MCF 10A (cell line): ENCODE measurements at regions not wholly inside any gene's neighbourhood (a gene's known extent, or its start where the extent isn't known, plus 50 kb on each side); places are given as distances from the start of the nearest gene placed in this dataset.

Experiments
- BruUV-seq: library from RNA; stranded (reverse); fragments of 400-500 nt; replicated peaks from 2 replicates; lab custom pipeline; 2021; lab: Mats Ljungman, UMichigan
- CTCF ChIA-PET: fragments of 300-600 bp; sonication (Branson Sonifier 250); formaldehyde crosslinking; extraction: SDS; loops from one replicate; lab custom pipeline; 2021; ENCODE audit warnings: antibody characterized with exemption, inconsistent platforms; lab: Yijun Ruan, JAX
- POLR2A ChIA-PET: fragments of 300-600, 350-650 bp; sonication (Branson Sonifier 250); formaldehyde crosslinking; extraction: SDS; loops from one replicate; lab custom pipeline; 2020; ENCODE audit warnings: antibody characterized with exemption, inconsistent platforms; lab: Yijun Ruan, JAX
- DNase-seq: peaks from one replicate; pipeline ENCODE4 v3.0.0-alpha.2; 2018; ENCODE audit not compliant: unreplicated experiment
- H3K27ac Mint-ChIP-seq: one replicate; pipeline ENCODE4 v1.8.0; 2022; ENCODE audit warnings: mild to moderate bottlenecking, low read depth, mixed read lengths; ENCODE audit not compliant: unreplicated experiment
- H3K27me3 Mint-ChIP-seq: one replicate; pipeline ENCODE4 v1.8.0; 2022; ENCODE audit warnings: mixed read lengths; ENCODE audit not compliant: insufficient read depth, unreplicated experiment
- H3K36me3 Mint-ChIP-seq: one replicate; pipeline ENCODE4 v1.8.0; 2022; ENCODE audit warnings: mild to moderate bottlenecking, moderate library complexity, mixed read lengths; ENCODE audit not compliant: insufficient read depth, unreplicated experiment
- H3K4me1 Mint-ChIP-seq: one replicate; pipeline ENCODE4 v1.8.0; 2022; ENCODE audit warnings: mixed read lengths; ENCODE audit not compliant: insufficient read depth, unreplicated experiment
- H3K4me3 Mint-ChIP-seq: one replicate; pipeline ENCODE4 v1.8.0; 2022; ENCODE audit warnings: mild to moderate bottlenecking, moderate library complexity, mixed read lengths; ENCODE audit not compliant: unreplicated experiment
- H3K9me3 Mint-ChIP-seq: one replicate; pipeline ENCODE4 v1.8.0; 2022; ENCODE audit warnings: mixed read lengths; ENCODE audit not compliant: unreplicated experiment
- intact Hi-C: fragments of 100-400 bp; cut with micrococcal nuclease; formaldehyde crosslinking; loops from 2 replicates; pipeline ENCODE4 v1.14.1; 2022
- TF ChIP-seq, protein P1 (sequence below): fragments of 200-600 bp; IDR thresholded peaks from one replicate; pipeline ENCODE4 v1.8.0; 2022; ENCODE audit warnings: antibody characterized with exemption, mild to moderate bottlenecking; ENCODE audit not compliant: unreplicated experiment

DNA sequence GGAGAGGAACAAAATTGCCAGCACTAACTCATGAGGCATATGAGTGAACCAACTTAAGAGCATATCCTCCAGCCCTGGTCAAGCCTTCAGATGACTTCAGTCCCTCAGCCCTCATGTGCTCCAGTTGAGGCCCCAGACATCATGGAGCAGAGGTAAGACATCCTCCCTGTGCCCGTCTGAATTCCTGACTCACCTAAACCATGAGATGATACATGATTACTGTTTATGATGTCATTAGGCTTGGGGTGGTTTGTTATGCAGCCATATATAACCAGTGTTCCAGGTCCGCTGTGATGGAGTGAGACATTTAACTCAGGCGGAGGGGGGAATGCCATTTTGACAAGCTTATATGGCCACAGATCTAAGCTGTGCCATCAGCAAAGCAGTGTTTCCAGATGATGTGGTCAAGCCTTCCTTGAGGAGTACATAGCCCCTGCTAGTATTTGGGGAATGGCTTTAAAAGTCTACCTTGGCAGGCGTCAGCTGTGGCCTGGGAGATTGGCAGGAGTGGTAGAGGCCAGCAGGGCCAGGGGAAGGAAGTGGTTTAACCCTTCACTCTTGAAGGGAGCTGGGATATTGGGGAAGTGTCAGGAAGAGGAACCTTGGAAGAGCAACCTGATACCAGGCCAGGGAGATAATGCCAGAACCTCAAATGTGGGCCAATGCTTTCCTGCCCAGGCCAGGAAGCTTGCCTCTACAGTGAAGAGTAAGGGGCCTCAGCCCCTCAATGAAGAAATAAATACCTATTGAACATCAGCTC is 343.0 kb upstream of the PODXL start:
- DNase-seq = no peak
- Mint-ChIP-seq H3K4me3 (no peak overlapping the region), H3K9me3 (peaks cover 14% of the 10 kb centered on the region), H3K4me1 (peaks cover 14% of the 10 kb centered on the region), H3K27ac (no peak overlapping the region), H3K27me3 (no peaks in the 10 kb centered on the region), H3K36me3 (no peaks in the 10 kb centered on the region)
- BruUV-seq = no TSS peak
- TF ChIP-seq, protein P1, sequence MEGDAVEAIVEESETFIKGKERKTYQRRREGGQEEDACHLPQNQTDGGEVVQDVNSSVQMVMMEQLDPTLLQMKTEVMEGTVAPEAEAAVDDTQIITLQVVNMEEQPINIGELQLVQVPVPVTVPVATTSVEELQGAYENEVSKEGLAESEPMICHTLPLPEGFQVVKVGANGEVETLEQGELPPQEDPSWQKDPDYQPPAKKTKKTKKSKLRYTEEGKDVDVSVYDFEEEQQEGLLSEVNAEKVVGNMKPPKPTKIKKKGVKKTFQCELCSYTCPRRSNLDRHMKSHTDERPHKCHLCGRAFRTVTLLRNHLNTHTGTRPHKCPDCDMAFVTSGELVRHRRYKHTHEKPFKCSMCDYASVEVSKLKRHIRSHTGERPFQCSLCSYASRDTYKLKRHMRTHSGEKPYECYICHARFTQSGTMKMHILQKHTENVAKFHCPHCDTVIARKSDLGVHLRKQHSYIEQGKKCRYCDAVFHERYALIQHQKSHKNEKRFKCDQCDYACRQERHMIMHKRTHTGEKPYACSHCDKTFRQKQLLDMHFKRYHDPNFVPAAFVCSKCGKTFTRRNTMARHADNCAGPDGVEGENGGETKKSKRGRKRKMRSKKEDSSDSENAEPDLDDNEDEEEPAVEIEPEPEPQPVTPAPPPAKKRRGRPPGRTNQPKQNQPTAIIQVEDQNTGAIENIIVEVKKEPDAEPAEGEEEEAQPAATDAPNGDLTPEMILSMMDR = no peak
- POLR2A ChIA-PET = interaction anchor here (0.6 kb wide), 2 partner anchors 9 to 16 kb away, joined by 3 to 4 read pairs; no protein-coding TSS in a partner anchor
- intact Hi-C loops = loop anchor here (5.0 kb wide), 1 partner anchor 42 kb away; no protein-coding TSS in a partner anchor
- CTCF ChIA-PET = interaction anchor here (0.8 to 1.6 kb wide), 2 partner anchors 27 to 40 kb away, joined by 4 to 6 read pairs; no protein-coding TSS in a partner anchor

DNA sequence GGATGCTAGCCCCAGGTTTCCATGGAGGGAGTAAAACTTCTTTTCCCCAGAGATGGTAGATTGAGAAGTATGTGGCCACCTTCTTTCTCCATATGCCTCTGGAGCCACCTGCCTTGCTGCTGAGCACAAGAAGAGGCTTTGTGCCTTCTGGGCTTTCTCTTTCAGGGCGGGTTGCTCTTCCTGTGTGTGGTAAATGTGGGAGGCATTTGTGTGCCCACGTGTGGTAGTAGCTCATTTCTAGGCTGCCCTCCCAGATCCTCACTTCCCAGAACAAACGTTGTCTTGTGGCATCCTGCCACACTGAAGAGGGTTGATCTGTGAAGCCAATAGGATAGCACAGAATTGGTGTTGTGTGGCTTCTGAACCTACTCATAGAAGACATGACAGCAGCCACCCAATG is 342.0 kb upstream of the PODXL start:
- H3K36me3 Mint-ChIP-seq = no peaks in the 10 kb centered on the region
- ChIA-PET CTCF (interaction anchor here (0.6 to 1.5 kb wide), 2 partner anchors 9 to 39 kb away, joined by 3 to 7 read pairs; no protein-coding TSS in a partner anchor), POLR2A (no interaction called here)
- H3K27me3 Mint-ChIP-seq = no peaks in the 10 kb centered on the region
- peaks cover 14% of the 10 kb centered on the region for H3K4me1 Mint-ChIP-seq
- no peak overlapping the region for H3K27ac Mint-ChIP-seq
- no TSS peak for BruUV-seq
- peaks cover 14% of the 10 kb centered on the region for H3K9me3 Mint-ChIP-seq
- peak; percentile 78 for DNase-seq
- no peak overlapping the region for H3K4me3 Mint-ChIP-seq
- TF ChIP-seq, protein P1 = no peak
- intact Hi-C loops = loop anchor here (5.0 kb wide), 1 partner anchor 41 kb away; no protein-coding TSS in a partner anchor

DNA sequence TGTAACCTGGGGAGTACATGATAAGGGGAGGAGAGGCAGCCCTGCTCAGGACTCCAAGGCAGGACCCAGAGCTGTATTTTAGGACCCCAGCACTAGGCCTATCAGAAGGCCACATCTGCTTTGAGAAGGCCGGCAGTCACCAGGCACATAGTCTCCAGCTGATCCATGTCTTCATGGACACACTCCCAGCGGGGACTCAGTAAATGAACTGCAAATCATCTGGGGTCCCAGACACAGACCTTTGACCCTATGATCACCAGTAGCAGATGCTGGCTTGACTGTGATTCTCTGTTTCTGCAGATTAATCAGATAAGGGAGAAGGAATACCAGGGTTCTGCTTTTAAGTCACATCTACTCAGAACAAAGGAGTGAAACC is 341.4 kb upstream of the PODXL start:
- Mint-ChIP-seq H3K4me3 (no peak overlapping the region), H3K27ac (no peak overlapping the region), H3K36me3 (no peaks in the 10 kb centered on the region), H3K27me3 (no peaks in the 10 kb centered on the region), H3K4me1 (peaks cover 14% of the 10 kb centered on the region), H3K9me3 (peaks cover 14% of the 10 kb centered on the region)
- DNase-seq = no peak
- intact Hi-C loops = loop anchor here (5.0 kb wide), 1 partner anchor 40 kb away; no protein-coding TSS in a partner anchor
- POLR2A ChIA-PET = interaction anchor here (0.7 kb wide), 1 partner anchor 15 kb away, joined by 3 read pairs; no protein-coding TSS in a partner anchor
- BruUV-seq = no TSS peak
- CTCF ChIA-PET = interaction anchor here (0.6 to 1.5 kb wide), 3 partner anchors 10 to 38 kb away, joined by 3 to 7 read pairs (median 3); no protein-coding TSS in a partner anchor
- TF ChIP-seq, protein P1 = no peak
